HG02642 (cell line): ENCODE measurements at regions not wholly inside any gene's neighbourhood (a gene's known extent, or its start where the extent isn't known, plus 50 kb on each side); places are given as distances from the start of the nearest gene placed in this dataset.
A peak's percentile ranks its signal among the peaks of the same experiment; 100 is the strongest.

Source experiments
- ATAC-seq: cut with Tn5 transposase; IDR thresholded peaks from one replicate; pipeline ENCODE4 v1.9.1; 2021; ENCODE audit warnings: mild to moderate bottlenecking; ENCODE audit not compliant: unreplicated experiment, poor library complexity

- ATAC-seq = no peak
Measured at GRCh38 chr20:40195742-40196141, 493.3 kb downstream of the MAFB start.

GRCh38 chr20:40192529-40192928, 496.5 kb downstream of the MAFB start:
- no peak for ATAC-seq

- ATAC-seq = no peak
Measured at GRCh38 chr20:40192081-40192480, 497.0 kb downstream of the MAFB start.

- no peak for ATAC-seq
Measured at GRCh38 chr20:40191573-40191972, 497.5 kb downstream of the MAFB start.

GRCh38 chr20:40189621-40190020, 499.4 kb downstream of the MAFB start:
- ATAC-seq = no peak

GRCh38 chr20:40188319-40188718, 500.7 kb downstream of the MAFB start:
- ATAC-seq = no peak

GRCh38 chr20:40186826-40187225, 502.2 kb downstream of the MAFB start:
- no peak for ATAC-seq

GRCh38 chr20:40181676-40182075, 507.4 kb downstream of the MAFB start:
- ATAC-seq = no peak

- ATAC-seq = no peak
Measured at GRCh38 chr20:40176098-40176841, 512.8 kb downstream of the MAFB start.

GRCh38 chr20:40175296-40175695, 513.7 kb downstream of the MAFB start:
- no peak for ATAC-seq

GRCh38 chr20:40173872-40174271, 515.2 kb downstream of the MAFB start:
- no peak for ATAC-seq

- no peak for ATAC-seq
Measured at GRCh38 chr20:40168981-40169620, 519.9 kb downstream of the MAFB start.

GRCh38 chr20:40161391-40161790, 527.6 kb downstream of the MAFB start:
- ATAC-seq = no peak

- no peak for ATAC-seq
Measured at GRCh38 chr20:40160097-40160550, 528.9 kb downstream of the MAFB start.

- no peak for ATAC-seq
Measured at GRCh38 chr20:40159276-40159675, 529.8 kb downstream of the MAFB start.

GRCh38 chr20:40156600-40157317, 532.3 kb downstream of the MAFB start:
- ATAC-seq = peak; percentile 85

GRCh38 chr20:40154514-40154913, 534.5 kb downstream of the MAFB start:
- ATAC-seq = no peak

- ATAC-seq = no peak
Measured at GRCh38 chr20:40148886-40149285, 540.1 kb downstream of the MAFB start.

- ATAC-seq = no peak
Measured at GRCh38 chr20:40146071-40146470, 543.0 kb downstream of the MAFB start.

GRCh38 chr20:40144581-40144980, 544.5 kb downstream of the MAFB start:
- no peak for ATAC-seq

- no peak for ATAC-seq
Measured at GRCh38 chr20:40134176-40134575, 554.9 kb downstream of the MAFB start.
